GM21526 (cell line): ENCODE measurements at regions not wholly inside any gene's neighbourhood (a gene's known extent, or its start where the extent isn't known, plus 50 kb on each side); places are given as distances from the start of the nearest gene placed in this dataset.

Experiments used
- ATAC-seq: cut with Tn5 transposase; IDR thresholded peaks from one replicate; pipeline ENCODE4 v1.9.1; 2021; ENCODE audit warnings: moderate library complexity; ENCODE audit not compliant: unreplicated experiment, low FRiP score

DNA sequence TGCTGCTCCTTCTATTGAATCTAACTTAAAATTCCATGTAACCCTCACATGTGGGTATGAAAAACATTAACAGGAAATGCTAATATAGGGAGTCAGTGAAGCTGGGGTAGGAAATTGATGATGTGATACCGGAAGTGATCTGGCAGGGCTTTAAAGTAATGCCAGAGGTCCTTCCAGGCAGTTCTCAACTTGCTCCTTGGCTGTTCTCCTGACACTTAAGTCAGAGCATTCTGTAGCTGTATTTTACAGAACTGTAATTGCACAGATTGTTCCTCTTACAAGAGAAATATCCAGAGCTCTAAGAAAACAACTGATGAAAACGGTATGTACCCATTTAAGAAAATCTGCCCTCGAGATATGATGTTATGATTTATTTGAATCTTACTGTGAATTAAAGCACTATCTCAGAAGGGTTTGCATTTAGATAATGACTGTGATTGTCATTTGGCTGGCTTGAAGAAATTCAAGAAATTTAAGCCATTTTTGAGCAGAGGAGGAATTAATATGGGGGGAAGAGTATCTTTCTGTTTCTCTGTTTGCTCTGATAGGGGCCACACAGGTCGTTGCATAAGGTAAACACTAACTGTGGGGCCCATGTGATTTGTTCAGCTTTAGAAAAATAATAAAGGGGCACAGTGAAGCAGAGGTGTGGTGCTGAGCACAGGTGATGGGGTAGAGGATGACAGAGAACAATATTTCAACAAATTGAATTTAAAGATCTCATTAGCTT is 88.4 kb downstream of the BBS10 start:
- ATAC-seq = no peak

DNA sequence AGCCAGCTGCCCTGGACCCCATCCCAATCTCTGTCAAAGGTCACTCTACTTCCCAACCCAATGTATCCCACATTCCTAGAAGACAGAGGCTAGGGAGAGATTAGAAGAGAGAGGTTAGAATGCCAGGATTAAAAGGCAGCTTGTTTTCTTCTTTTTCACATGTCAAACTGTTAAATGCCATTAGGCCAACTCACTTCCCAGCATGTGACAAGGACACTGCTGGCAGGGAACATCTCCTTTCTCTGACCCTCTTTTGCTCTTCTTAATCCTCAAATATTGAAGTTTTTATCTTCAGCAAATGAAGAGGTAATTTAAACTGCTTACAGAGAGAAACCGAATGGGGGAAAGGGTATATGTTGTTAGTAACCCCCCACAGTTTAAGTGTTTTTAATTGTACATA is 89.1 kb downstream of the BBS10 start:
- ATAC-seq = no peak

DNA sequence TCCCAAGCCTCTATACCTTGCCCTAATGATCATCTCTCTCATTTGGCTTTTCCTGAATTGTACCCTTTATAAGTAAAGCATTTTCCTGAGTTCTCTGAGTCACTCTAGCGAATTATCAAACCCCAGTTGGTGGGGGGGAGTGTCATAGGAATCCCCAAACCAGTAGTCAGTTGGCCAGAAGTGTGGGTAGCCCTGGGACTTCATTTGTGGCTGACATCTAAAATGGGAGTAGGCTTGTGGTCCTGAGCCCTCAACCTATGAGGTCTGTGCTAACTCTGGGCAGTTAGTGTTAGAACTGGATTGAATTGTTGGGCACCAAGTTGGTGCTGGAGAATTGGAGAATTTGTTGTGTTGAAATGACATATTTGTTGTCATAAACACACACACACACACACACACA is 91.3 kb downstream of the BBS10 start:
- no peak for ATAC-seq

DNA sequence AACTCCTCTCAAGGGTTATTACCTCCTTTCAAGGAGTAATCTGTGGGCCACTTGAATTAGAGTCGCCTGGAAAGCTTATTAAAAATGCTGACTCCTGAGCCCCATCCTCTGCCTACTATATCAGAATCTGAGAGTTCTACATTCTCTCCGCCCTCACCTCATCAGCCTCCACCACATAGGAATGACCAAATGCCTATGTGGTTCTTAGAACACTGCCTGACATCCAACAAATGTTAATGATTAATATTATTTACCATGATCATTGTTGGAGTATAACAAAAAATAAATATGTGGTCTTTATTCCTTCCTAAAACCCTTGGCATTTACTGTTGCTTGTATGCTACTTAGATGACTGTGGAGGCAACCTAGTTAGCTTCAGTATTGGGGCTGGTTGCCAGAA is 91.9 kb downstream of the BBS10 start:
- ATAC-seq = no peak

DNA sequence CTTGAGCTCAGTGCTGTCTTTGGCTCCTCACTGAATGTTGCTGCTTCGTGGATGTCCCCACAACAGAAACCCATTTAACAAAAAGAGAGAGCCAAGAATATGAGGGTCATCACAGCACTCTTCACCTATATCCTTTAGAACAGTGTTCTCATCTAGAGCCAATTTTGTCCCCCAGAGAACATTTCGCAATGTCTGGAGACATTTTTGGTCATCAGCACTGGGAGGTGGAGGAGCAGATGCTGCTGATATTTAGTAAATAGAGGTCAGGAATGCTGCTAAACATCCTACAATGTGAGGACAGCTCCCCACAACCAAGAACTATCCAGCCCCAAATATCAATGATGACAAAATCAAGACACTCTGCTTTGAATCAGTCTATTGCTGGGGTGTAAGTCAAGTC is 92.5 kb downstream of the BBS10 start:
- no peak for ATAC-seq

DNA sequence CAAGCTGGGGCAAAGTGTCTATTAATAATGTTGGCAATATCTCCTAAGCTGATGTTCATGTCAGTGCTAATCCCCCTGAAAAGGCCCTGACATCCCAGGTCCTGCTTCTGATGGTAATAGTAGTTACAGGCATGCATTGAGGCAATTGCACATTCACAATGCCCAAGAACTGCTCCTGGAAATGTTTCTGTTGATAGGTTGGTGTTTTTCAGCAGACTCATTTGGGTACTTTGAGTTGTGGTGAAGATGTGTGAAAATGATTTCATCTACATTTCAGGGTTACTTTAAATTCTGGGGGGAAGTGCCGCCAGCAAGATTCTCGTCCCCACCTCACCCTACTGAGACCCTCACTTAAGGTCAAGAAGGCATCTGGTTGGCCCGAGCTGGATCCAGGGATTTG is 92.9 kb downstream of the BBS10 start:
- ATAC-seq = no peak

- no peak for ATAC-seq
Observed at GRCh38 chr12:76252031-76252430, 96.2 kb downstream of the BBS10 start.

- no peak for ATAC-seq
Observed at GRCh38 chr12:76250256-76250655, 98.0 kb downstream of the BBS10 start.

DNA sequence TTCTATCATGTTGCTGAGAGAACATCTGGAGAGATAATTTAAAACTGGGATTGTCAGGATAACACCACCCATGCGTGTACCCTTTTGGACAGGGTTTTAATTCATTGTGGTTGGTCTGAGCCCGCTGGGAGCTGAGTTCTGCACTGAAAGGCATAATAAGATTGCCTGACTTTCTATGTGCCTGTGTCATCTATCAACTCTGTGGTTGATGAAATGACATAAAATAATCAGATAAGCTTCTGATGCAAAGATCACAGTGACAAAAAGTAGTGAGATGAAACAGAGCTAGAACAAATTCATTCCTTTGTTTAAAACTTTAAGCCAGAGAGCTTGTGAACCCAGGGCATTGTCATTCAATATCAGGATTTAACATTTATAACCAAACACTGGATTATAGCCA is 98.7 kb downstream of the BBS10 start:
- no peak for ATAC-seq

DNA sequence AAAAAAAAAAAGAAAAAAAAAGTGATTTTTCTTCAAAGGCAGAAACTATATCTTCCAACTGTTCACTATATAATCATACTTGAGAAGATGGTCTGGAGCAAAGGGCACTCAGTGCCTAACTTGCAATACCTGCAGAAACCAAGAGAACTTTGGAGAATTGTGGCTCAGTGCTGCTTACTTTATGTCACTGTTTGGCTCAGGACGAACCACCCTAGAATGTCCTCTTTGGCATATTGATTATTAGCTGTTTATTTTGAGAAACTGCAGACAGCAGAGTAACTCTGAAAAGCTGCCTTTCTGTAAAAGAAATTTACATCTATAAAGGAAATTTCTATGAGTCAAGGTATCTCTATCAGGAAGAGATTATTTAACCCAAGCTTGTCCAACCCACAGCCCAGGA is 100.2 kb downstream of the BBS10 start:
- ATAC-seq = no peak

- no peak for ATAC-seq
Observed at GRCh38 chr12:76247026-76247646, 101.1 kb downstream of the BBS10 start.

GRCh38 chr12:76246611-76247010 is 101.6 kb downstream of the BBS10 start:
- ATAC-seq = no peak

- ATAC-seq = no peak
Observed at GRCh38 chr12:76244300-76244699, 103.9 kb downstream of the BBS10 start.

DNA sequence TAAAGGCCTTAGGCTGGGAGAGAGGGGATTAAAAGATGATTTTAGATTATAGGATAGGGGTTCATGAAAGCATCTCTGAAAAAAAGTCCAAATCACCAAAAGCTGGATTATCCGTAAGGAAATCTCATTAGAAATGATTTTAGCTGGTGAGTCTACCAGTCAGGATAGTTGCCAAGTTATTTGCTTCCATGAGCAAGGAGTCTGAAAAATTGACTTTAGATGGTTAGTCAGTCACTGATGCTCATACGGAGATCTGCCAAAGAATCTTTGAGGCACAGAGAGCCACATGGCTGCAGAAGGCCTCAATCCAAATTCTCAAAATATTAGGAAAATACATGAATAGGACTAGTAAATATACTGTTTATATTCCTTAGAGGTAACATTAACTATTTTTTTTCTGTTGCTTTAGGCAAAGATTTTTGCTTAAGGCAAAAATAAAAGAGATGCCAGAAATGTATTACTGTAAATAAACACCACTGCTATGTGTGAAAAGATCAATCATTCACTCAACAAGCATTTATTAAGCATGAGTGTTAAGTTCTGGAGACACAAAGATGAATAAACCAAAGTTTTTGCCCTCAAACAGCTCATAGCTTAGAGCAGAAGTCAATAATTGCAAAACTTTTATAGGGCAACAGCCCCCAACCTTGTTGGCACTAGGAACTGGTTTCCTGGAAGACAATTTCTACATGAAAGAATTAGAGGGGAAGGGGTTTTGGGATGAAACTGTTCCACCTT is 105.2 kb downstream of the BBS10 start:
- ATAC-seq = no peak

DNA sequence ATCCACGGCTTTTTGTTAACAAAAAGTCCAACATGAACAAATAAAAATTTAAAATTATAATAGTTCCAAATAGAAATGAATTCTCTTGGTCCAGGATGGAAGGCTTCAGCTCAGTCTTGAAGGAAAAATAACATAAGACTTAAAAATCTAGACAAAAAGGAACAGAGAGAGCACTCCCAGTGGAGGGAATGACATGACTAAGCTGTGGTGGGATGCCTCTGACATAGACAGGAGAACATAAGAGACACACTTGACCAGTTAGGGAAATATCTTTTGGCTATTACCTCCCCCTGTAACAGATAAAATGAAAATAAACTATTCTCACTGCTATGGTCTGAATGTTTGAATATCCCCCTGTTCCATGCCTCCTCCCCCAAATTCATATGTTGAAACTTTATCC is 106.8 kb downstream of the BBS10 start:
- ATAC-seq = no peak

- no peak for ATAC-seq
Observed at GRCh38 chr12:76240281-76240680, 107.9 kb downstream of the BBS10 start.

- no peak for ATAC-seq
Observed at GRCh38 chr12:76238688-76239087, 109.5 kb downstream of the BBS10 start.

- ATAC-seq = no peak
Observed at GRCh38 chr12:76237086-76237701, 111.0 kb downstream of the BBS10 start.

DNA sequence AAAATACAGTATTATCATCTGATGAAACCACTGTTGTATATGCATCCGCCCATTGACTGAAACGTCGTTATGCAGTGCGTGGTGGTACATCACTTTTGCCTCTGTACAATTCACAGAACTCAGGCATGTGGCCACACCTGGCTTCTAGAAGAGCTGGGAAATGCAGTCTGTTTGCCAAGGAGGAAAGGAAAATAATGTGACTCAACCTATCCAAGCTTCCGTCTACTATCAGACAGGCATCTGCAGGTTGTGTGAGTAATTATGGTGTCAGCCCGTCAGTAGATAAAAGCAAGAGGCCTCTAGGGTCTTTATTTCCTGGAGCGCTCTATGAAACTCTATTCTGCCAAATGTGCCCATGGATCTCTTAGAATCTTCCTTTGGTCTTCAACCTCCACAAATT is 111.6 kb downstream of the BBS10 start:
- ATAC-seq = no peak

GRCh38 chr12:76234741-76235140 is 113.5 kb downstream of the BBS10 start:
- ATAC-seq = no peak

- ATAC-seq = no peak
Observed at GRCh38 chr12:76232013-76232412, 116.2 kb downstream of the BBS10 start.
